GM19351 (cell line): ENCODE measurements at regions not wholly inside any gene's neighbourhood (a gene's known extent, or its start where the extent isn't known, plus 50 kb on each side); places are given as distances from the start of the nearest gene placed in this dataset.

Source experiments
- ATAC-seq: cut with Tn5 transposase; IDR thresholded peaks from one replicate; pipeline ENCODE4 v1.9.1; 2021; ENCODE audit warnings: mild to moderate bottlenecking, moderate library complexity; ENCODE audit not compliant: unreplicated experiment

DNA sequence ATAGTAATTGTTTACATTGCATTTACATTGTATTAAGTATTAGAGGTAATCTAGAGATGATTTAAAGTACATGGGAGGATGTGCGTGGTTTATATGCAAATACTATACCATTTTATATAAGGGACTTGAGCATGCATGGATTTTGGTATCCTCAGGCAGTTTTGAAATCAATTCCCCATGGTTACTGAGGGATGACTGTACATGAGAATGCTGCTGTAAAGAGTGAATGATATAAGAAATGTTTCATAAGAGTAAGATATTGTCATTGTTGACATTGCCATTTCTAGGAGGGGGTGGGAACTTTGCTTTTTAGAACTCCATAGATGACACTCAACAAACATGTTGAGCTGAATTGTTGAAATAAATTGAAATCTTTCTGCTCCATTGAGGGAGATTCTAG is 185.0 kb downstream of the SEMA6A start:
- ATAC-seq: no peak

DNA sequence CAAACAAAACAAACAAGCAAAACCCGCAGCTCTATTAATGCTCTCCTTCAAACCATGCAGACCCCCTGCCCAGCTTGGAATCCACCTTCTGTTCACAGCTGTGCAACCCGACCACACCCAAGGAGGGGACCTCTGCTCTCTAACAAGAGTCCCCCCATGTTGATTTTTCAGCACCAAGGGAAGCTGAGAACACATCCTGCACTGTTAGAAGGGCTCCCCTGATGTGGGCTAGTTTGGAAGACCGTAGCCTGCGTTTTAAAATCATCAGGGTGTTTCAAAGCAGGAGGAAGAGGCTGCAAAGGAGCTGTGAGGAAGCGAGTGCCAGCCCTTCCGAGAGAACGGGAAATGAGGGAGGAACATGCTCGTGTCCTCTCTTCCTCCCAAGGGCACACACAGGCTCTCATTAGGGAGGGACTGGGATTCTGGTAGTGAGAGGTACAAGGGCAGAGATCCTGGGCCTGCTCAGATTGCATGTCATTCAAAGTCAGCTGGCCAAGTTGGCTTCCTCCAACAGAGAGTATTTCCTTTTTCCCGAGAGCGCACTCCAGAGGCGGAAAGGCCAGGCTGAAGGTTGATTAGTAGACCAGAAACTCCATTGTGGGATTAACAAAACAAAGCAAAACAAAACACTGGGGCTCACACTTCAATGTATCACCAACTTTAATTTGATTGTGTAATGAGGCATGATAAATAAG is 185.9 kb downstream of the SEMA6A start:
- ATAC-seq: no peak

DNA sequence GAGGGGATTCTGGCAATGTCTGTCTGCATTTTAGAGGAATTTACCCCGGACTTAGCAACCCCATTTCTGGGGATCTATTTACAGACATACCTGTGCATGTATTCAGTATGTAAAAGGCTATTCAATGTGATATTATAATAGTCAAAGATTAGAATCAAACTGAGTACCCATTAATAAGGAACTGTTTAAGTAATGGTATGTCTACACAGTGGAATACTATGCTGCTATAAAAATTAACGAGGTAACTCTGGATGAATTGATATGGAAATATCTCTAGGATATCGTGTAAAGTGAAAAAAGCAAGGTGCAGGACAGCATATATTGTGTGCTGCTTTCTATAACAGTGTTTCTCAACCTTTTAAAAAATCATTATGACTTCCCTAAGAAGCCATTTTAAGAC is 186.9 kb downstream of the SEMA6A start:
- ATAC-seq: no peak

DNA sequence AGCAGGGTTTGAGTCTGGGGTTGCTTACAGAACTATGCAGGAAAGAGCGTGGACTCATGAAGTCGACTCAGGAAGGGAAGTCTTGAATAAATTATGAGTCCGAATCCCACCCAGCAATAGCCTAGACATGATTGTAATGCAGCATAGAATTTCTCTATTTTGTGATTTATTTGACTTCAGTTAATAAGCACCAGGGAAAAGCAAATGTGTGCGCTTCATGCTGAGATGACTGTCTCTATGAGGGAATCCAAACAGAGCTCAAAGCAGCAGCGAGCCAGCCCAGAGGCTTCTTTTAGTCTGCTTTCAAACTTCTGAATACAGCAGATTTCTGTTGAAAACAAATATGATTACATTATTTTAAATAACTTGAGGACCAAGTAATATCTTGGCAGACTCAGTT is 188.0 kb downstream of the SEMA6A start:
- ATAC-seq: no peak

DNA sequence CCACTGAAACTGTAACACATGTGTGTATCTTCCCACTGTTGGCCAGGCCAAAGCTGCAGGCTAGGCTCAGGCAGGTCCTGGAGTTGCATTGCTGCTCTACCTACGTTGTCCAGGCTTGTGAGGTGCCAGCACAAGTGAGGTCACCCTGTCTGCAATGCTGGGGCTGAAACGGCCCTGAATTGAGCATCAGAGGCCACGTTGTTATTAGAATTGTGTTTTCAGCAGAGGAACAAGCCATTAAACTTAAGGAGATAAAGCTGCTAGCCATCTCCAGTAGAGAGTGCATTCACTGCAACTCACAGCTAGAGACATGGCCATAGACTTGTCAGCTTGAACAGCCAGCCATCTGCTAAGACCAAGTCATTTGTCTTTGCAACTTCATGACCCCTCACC is 191.8 kb downstream of the SEMA6A start:
- ATAC-seq: no peak

DNA sequence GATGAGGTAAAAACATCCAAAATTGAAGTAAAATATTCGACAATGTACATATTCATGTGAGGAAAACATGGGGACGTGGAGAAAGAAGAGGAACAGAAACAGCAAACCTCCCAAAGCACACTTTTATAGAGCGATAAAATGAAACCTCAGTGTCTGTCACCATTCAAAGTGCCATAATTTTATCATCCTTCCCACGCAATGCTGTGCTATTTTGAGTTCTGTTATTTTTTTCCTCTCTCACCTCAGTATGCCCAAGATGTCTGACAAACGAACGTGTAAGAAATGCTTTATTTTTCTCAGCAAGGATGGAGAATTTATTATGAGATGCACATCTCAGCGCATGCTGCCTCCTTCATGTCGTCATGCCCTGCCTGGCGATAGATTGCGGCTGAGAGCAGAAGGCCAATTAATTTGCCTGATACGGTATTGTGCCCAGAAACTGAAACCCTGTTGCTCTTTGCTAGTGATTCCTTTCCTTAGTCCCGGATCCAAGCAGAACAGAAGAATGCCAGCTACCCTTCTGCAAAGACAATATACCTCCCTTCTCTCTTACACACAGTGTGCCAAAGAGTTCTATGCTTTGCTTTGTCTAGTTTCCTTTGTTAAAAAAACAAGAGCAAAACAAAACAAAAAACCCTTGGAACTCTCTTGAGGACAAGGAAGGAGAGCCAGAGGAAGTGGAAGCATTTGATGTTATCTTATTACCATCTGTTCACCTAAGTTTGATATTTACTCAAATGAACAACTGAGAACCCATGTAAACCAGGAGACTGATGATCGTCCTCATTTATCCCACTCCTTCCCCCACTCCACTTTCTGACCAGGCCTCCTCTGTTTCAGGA is 192.4 kb downstream of the SEMA6A start:
- no peak for ATAC-seq

DNA sequence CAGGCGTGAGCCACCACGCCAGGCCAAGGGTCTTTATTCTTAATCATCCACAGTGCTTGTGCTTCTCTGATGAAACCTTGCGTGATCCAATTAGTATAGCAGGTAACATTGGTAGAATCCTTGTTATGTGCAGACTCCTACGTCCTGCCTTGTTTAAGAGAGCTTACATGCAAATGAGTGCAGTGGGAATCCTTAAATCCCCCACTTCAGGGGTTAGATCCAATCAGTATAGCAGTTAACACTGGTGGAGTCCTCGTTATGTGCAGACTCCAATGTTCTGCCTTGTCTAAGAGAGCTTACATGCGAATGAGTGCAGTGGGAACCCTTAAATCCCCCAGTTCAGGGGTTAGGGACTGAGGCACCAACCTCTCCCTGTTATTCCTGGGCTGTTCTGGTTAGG is 193.4 kb downstream of the SEMA6A start:
- no peak for ATAC-seq

DNA sequence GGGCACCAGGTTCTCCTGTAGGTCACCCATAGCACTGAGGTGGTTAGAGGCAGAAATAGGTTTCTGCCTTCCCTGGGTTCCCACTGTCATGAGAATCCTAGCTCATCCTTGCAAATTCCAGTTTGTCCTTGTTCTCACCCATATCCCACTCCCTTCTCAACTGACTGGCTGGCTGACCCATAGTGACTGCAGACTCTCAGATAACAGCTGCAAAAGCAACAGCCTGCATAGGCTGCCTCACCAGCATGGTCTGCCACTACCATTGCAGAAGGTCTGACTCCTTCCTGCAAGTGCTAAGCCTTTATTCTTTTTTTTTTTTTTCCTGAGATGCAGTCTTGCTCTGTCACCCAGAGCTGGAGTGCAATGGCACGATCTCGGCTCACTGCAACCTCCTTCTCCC is 194.0 kb downstream of the SEMA6A start:
- no peak for ATAC-seq

DNA sequence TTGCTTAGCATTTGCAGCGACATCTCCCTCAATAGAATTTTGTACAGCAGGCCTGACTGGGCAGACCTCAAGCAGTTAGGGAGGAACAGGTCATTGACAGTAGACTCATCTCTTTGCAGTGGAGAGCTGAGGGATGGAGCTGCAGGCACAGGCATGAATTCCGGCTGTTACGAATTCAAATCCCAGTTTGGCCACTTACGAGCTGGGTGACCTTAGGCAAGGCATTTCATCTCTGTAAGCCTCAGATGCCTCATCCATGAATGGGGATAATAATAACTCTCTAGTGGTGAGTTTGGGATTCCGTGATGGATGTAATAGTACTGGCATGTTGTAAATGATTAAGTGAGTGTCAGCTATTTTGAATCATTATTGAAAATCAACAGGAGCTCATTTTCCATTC is 195.3 kb downstream of the SEMA6A start:
- no peak for ATAC-seq

DNA sequence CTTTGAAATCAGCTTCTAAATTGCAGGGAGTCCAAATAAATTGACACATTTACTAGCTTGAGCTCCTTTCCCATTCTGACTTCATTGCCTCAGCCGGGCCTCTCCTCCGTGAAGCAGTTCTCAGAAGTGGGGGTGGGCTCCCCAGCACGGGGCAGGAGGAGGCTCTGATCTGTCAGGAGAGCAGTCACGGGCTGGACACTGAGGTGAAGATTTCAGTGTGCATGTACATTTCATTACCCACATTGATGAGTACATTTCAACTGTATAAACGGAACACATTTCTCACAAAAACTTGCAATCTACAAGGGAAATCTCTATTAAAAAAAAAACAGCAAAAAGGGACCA is 195.9 kb downstream of the SEMA6A start:
- ATAC-seq: no peak

DNA sequence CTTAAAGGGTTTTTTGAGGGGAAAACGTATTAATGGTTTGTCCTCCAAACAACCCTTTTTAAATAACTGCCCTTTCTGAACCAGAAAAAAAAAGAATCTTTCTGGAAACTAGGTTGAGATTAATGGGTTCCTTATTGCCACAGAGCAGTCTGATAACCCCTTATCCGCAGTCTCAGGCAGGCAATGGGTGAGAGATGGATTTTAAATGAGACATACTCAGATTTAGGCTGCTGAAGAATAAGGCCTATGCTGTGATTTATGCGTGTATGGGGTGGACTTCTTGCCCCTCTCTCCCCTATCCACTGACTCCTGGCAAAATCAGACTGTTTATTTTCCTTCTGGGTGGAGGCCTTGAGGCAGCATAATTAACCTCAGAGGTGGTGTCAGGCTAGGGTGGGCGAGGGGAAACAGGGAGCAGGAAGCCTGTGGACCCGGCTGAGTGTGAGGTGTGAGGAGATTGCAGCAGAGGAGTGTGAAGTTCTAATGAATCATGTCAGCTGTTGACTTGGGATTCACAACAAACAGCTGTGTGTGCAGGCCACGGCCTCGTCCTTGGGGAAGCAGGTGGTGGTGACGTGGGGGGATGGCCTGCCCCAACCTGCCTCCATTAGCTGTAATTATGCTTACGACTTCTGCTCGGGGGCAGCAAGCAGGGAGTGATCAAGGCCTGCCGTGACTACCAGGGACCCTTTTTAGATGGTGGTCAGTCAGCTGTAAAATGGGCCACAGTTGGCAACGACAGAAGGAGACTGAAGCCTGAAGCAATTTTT is 196.4 kb downstream of the SEMA6A start:
- no peak for ATAC-seq

DNA sequence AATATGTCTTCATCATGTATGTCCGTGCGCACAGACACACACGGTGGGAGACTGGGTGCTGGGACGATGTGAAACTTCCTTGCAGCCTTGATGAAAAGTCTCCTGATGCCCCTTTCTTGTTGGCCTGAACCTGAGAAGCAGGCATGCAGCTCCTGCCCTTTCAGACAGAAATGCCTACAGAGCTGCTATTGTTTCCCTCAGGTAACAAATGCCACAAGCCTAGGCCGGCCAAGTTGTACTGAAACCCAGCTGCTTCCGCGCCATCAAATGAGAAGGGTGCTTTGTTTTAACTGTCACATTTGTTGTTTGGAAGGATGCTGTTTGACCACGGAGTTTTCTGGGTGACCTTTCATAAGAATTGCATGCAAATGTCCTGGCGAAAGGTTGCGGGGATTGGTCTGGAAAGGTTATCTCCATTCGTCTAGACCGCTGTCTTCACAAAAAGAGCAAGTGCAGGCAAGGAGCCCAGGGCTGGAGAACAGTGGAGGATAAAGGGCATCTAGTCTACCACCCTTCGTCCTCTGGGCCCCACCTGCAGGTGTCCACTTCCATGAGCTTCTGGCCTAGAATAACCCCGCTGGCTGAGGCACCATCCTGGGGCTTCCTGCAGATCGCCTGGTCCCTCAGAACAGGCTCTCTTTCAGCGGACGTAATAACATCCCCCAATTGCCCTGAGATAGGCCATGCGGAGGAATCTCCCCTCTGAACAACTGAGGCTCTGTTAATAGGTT is 197.2 kb downstream of the SEMA6A start:
- no peak for ATAC-seq

DNA sequence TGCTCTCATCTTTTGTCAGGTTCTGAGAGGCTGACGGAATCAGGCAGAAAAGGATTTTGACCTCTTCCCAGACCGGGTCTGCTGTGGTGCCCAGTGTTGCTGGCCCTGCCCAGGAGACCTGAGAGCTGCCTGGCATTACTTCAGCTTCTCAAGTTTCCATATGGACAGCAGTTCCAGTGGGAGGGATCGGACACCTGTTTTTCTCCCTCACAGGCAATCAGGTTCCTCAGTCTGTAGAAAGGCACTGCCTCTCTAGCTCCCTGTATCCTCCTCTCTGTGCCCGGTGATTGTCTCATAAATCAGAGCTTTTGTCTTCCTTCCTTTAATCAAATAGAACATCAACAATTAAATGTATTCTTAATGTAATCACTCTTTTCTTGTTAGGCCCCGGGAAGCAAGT is 198.7 kb downstream of the SEMA6A start:
- ATAC-seq: no peak

DNA sequence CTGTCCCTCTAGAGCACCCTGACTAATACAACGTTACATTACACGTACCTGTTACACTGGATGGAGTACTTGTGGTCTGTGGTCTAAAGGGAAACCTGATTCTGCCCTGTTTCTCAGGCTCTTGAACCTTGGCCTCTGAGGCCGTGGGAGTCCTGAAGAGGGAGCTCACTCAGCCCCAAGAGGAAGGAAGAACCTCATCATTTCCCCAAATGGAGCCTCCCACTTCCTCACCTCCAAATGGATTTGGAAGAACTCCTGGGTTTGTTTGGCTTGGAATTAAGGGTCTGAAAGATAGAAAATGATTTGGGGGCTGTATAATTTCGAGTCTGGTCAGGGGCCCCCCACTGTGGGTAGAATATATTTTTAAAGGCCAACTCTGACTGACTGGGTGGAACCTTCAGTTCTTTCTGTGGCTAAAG is 200.2 kb downstream of the SEMA6A start:
- ATAC-seq: peak; percentile 66

DNA sequence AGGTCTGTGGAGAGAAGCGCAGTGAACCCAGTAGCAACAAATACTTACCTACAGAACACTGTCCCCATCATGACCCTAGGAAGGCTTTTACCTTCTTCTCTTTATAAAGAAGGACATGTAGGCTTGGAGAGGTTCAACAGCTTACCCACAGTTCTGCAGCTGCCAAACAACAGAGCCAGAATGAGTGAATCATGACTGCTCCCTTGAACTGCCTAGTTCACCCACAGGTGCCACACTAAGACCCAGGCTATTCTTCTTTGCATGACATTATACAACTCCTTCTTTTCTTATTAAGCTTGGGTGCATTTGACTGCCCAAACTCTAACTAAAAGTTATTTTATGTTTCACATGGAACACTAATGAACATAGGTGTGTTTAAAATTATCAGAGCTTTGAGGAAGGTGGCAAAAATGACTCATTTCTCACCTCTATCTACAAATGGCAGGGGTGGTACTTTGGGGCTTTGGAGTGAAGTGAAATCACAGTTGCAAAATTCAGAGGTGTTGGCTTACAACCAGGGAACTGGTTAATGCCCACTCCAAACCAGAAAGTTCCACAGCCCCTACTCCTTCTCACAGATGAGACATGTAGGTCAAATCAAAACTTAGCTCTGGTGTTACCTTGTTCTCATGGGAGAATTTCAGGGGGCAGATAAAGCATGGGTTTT is 201.6 kb downstream of the SEMA6A start:
- no peak for ATAC-seq

DNA sequence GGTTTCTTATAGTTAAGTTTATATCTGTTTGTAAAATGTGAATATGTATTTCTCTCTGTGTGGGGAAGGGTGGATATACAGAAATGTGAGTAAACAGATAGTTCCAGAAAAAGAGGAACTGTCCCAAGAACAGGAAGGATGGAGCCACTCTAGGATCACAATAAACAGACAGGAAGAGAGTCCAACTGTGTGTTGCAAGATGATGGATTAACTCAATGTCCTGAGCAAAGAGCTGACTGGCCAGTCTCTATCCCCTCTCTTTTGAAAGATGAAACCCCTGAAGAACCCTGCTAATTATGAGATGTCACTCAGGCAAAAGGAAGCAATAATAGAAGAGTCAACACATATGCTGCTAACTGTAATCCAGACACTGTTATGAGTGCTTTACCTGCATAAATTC is 202.7 kb downstream of the SEMA6A start:
- ATAC-seq: no peak

DNA sequence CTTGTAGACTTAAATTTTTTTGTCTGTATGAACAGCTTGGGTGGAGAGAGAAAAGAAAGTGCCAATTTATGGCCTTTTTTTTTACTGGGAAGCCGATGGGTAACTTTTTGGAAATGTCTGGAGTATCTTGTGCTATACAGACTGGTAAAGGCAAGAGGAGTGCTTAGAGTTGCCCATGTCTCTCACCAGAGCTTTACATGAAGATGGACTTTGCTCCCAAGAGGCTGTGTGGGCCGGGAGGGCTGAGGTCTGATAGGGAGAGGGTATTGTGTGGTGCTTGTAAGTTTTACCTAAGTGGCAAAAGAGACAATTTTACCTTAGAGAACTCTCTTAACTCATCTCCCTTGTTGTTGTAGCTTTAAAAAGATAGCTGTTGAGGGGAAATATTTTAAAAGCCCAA is 203.2 kb downstream of the SEMA6A start:
- no peak for ATAC-seq

DNA sequence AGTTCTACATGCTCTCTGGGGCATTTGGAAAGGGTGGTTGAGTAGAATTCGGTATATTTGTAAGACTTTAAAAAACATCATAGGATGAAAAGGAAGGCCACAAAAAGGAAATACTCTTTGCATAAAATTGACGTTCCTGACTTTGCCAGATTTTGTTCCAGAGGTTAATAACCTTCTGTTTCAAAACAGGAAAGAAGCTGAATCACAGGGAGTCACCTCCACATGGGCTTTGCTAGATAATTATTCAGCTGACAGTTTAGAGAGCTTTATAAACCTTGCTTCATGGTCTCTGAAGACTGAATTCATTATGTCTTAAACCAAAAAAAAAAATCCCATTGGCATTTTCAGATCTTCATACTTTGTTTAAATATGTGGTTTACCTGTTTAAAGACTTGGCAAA is 203.7 kb downstream of the SEMA6A start:
- no peak for ATAC-seq

DNA sequence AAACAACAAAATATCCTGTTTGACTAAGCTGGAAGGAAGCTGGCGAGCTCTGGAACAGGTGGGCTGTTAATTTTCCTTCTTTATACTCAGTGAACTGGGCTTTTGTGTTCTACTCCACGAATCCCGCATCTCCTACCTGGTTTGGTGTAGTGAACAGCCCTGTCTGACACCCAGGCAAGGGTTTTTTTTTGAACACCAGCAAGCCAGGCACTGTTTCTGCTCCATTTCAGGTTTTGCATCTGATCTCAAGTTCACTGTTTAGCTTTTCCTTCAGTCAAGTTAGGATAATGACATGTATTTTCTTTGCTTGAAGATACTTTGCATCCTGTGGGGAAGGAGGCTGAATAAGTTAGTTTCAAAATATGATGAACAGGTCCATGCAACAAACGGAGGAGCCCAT is 204.5 kb downstream of the SEMA6A start:
- no peak for ATAC-seq

DNA sequence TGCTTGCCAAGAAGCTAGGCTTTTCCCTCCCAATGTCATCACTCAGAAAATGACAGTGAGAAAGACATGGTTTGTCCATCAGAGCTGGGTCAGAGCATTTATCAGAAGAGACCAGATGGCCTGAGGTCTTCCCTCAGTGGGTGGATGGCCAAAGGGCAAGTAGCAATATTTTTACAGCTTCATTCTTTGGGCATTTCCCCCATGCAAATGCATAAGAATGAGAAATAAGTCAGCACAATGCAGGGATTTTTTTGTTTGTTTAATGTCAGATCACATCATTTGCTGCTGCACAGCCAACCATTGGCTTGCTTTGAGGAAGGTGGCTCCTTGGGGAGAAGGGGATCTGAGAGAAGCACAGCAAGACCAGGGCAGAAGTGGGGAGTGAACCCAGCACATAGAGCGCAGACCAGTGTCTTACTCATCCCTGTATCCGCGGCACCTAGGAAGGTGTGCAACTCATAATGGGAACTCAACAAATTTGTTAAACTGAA is 209.6 kb downstream of the SEMA6A start:
- ATAC-seq: peak; percentile 78

DNA sequence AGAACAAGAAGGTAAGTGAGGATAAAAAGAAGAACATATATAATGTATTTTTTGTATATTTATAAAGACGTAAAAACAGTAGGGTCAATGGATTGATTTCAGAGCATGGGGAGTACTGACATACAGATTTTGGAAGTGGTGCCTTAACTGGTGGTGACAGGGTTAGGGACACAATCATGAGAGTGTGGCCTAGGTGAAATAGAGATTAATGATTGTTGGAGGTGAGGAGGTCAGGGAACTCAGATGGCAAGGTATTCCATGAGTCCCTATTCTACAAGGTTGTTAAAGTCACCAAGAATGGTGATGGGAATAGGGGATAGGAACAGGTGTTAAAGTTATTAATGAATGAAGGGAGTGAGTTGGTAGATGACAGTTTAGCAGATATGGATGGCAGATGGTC is 210.8 kb downstream of the SEMA6A start:
- ATAC-seq: no peak
